Femur (tissue), 1 donor: ENCODE measurements at regions not wholly inside any gene's neighbourhood (a gene's known extent, or its start where the extent isn't known, plus 50 kb on each side); places are given as distances from the start of the nearest gene placed in this dataset.
"Not testable (repeated sequence)": the region's sequence is repeated elsewhere in the genome, so short reads cannot be mapped to it uniquely, and the experiment has no call there.

Experiments
- DNase-seq: peaks from one replicate; pipeline ENCODE4 v3.0.0-alpha.2; 2017

DNA sequence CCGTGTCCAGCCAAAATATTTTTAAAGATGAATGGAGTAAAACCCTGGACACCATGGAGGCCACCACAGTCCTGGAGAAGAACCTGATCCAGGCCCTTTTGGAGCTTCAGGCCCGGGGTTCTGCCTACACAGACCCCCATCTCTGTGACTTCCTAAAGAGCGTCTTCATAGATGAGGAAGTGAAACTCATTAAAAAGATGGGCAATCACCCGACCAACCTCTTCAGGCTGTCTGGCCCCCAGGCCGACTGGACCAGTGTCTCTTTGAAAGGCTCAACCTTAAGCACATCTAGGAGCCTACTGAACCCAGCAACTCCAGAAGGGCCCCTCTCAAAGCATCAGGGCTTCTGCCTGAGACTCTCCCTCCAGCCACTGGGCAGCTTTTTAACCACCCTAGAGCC is 107.9 kb upstream of the FAM174B start:
- DNase-seq = no peak

GRCh38 chr15:92768131-92768530 is 112.6 kb upstream of the FAM174B start:
- not testable (repeated sequence) for DNase-seq

DNA sequence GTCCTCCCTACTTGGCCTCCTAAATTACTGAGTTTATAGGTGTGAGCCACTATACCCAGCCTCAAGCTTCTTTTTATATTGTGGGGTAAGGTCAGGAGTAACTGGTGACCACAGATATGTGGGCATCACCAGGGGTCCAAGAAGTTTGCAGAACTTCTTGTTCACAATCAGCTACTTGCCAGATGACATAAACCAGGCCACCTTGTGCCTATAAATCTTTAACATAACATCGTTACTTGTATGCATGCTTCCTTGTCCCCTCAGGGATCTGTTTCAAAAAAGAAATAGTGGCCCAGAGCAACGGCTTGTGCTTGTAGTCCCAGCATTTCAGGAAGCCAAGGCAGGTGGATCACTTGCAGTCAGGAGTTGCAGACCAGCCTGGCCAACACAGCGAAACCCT is 115.1 kb upstream of the FAM174B start:
- DNase-seq = no peak

- DNase-seq = no peak
These were observed 116.5 kb upstream of the FAM174B start for GRCh38 chr15:92772061-92772460.

DNA sequence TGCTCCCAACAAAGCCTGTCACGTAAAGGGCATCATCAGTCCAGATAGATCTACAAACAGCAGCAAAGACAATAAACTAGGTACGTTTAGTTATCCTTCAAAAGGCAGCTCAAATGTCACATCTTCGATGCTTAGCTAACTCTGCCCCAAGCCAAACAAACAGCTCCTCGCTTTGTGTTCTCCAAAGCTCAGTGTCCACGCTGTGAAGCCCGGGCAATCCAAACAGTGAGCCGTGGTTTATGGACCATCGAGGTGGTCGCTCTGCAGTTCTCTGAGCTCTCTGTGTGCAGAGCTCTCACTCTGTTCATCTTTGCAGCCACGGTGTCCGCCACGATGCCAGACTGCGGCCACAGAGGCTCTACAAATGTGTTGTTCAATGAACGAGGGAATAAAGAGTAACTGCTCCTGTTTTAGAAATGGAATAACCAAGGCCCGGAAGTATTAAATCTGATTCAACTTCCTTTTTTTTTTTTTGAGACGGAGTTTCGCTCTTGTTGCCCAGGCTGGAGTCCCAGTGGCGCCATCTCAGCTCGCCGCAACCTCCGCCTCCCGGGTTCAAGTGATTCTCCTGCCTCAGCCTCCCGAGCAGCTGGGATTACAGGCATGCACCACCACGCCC is 117.2 kb upstream of the FAM174B start:
- DNase-seq = no peak

DNA sequence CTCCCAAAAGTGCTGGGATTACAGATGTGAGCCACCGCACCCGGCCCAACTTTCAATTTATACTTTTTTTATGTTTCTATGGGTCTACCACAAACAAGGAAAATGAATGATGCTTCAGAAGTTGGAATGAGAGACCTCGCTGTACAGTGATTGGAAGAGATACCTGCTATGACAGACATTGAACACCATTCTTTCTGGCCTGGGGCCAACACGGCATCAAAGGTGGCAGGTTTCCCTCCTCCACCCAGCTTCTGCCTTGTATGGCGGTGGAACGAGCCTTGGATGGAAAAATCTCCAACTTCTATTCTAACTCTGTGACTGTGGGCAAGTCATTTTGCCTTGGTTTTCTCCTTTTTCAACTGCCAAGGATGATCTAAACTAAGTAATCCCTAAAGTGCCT is 117.8 kb upstream of the FAM174B start:
- DNase-seq = no peak

GRCh38 chr15:92779874-92780273 is 120.2 kb upstream of the CHD2 start:
- no peak for DNase-seq

DNA sequence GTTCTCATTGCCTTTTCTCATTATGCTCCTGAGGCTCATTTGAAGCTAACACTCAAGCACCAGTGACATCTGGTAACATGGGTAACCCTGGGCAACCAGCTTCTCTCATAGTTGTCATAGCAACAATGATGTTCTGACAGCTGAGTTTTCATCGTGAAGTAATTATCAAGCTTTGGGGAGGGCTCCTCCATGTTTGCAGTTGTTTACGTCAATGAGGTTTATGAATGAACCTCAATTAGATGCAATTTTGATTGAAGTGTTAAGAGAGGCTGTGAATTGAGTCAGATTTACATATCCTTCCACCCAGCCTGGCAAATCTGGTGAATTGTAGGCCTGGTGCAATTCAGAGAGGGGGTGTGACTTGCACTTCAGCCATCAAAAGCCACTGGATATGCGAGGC is 119.3 kb upstream of the CHD2 start:
- no peak for DNase-seq

- no peak for DNase-seq
These were observed 118.1 kb upstream of the CHD2 start for GRCh38 chr15:92781925-92782453.

- no peak for DNase-seq
These were observed 113.0 kb upstream of the CHD2 start for GRCh38 chr15:92787116-92787515.

DNA sequence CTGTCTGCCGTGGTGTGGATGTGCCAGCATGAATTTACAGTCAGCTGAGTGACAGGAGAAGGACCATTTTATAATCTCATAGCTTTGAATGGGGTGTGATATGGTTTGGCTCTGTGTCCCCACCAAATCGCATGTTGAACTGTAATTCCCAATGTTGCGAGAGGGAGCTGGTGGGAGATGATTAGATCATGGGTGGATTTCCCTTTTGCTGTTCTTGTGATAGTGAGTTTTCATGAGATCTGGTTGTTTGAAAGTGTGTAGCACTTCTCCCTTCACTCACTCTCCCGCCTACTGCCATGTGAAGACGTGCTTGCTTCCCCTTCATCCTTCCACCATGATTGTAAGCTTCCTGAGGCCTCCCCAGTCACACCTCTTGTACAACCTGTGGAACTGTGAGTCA is 111.9 kb upstream of the CHD2 start:
- no peak for DNase-seq

- not testable (repeated sequence) for DNase-seq
These were observed 111.3 kb upstream of the CHD2 start for GRCh38 chr15:92788793-92789192.

- no peak for DNase-seq
These were observed 103.9 kb upstream of the CHD2 start for GRCh38 chr15:92796161-92796611.

GRCh38 chr15:92797168-92798052 is 102.7 kb upstream of the CHD2 start:
- no peak for DNase-seq

DNA sequence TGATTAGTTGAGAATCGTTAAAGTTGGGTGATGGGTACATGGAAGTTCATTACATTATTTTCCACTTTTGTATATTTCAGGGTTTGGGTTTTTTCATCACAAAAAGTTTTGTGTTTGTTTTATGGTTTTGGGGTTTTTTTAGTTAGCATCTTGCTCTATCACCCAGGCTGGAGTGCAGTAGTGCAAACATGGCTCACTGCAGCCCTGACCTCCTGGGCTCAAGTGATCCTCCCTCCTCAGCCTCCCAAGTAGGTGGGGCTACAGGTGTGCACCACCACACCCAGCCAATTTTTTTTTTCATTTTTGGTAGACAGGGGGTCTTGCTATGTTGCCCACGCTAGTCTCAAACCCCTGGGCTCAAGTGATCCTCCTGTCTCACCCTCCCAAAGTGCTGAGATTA is 100.1 kb upstream of the CHD2 start:
- DNase-seq = no peak

GRCh38 chr15:92800416-92801055 is 99.6 kb upstream of the CHD2 start:
- DNase-seq = not testable (repeated sequence)

DNA sequence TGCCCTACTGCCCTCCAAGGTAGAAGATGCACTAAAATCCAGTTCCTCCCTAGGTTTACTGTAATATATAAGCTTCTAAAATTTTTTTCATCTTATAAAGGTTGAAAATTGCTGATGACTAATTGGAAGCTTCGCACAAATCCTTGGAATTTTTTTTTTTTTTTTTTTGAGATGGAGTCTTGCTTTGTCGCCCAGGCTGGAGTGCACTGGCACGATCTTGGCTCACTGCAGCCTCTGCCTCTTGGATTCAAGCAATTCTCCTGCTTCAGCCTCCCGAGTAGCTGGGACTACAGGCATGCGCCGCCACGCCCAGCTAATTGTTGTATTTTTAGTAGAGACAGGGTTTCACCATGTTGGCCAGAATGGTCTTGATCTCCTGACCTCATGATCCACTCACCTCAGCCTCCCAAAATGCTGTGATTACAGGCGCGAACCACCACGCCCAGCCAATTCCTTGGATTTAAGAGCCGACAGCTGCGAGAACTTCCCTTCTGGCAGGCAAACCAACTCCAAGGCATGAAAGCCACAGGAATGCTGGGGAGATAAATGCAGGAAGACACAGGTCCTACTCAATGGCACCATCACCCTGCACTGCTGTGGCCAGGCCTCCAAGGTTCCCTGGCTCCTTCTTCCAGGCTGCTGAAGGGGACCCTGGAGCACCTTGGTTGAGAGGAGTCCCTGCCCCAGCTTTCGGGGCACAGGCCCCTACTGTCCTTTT is 98.9 kb upstream of the CHD2 start:
- DNase-seq = not testable (repeated sequence)

GRCh38 chr15:92801774-92802464 is 98.2 kb upstream of the CHD2 start:
- no peak for DNase-seq

DNA sequence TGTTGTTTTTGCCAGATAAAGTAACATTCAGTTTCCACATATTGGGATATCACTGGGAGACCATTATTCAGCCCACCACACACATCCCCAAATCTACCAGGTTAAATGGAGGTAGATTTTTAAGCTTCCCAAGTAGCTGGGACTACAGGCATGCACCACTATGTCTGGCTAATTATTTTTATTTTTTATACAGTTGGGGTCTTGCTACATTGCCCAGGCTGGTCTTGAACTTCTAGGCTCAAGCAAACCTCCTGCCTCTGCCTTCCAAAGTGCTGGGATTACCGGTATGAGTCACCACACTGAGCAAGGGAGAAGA is 96.6 kb upstream of the CHD2 start:
- DNase-seq = no peak

DNA sequence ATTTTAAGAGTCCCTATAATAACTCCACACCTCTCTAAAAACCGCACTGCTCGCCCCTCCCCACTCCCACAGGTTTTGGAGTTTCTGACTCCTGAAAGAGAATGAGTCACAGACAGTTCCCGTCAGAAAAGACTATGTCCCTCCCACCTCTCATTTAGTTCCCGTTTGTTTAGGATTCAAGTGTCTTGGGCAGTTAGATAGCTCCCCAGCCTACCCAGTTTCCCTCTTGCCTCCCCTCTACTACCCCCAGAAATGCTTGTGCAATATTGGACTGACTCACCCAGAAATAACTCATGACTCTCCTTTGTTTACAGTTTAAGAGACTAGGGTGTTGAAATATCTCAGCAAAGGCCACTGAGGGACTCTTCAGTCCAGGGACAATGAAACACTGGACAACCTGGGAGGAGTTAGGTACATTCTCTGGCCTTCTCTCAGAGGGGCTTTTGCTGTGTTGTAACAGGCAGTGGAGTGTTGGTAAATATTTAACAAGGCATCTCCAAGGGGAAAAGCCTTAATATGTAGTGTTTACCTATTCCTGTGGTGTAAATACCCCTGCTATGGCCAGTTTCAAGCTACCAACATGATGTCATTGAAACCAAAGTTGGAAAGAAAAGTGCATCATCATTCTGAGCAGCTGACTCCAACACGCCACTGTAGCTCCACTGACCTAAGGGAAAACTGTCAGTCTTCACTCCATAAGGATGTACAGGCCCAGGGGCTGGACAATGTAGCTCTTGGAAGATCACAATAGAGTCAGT is 96.1 kb upstream of the CHD2 start:
- DNase-seq = peak; percentile 55

GRCh38 chr15:92804610-92804936 is 95.6 kb upstream of the CHD2 start:
- not testable (repeated sequence) for DNase-seq
